HUES48 (cell line): ENCODE measurements at regions not wholly inside any gene's neighbourhood (a gene's known extent, or its start where the extent isn't known, plus 50 kb on each side); places are given as distances from the start of the nearest gene placed in this dataset.

Experiments used
- H3K27ac ChIP-seq: one replicate; pipeline ENCODE4 v1.7.0; 2013; ENCODE audit warnings: low read depth, low read length, inconsistent platforms
- H3K27me3 ChIP-seq: 2 replicates; pipeline ENCODE4 v1.6.1; 2013; ENCODE audit warnings: mild to moderate bottlenecking, low read length; ENCODE audit not compliant: control insufficient read depth, insufficient read depth
- H3K36me3 ChIP-seq: 2 replicates; pipeline ENCODE4 v1.6.1; 2013; ENCODE audit warnings: low read length; ENCODE audit not compliant: control insufficient read depth, insufficient read depth
- H3K4me1 ChIP-seq: 2 replicates; pipeline ENCODE4 v1.6.1; 2013; ENCODE audit warnings: mild to moderate bottlenecking, low read length; ENCODE audit not compliant: control insufficient read depth, insufficient read depth
- H3K4me3 ChIP-seq: 2 replicates; pipeline ENCODE4 v1.5.1; 2013; ENCODE audit warnings: mild to moderate bottlenecking, low read depth, low read length
- H3K9ac ChIP-seq: 2 replicates; pipeline ENCODE4 v1.6.1; 2013; ENCODE audit warnings: mild to moderate bottlenecking, low read depth, low read length, moderate library complexity
- H3K9me3 ChIP-seq: 2 replicates; pipeline ENCODE4 v1.6.1; 2013; ENCODE audit warnings: low read length; ENCODE audit not compliant: control insufficient read depth, insufficient read depth

- Histone ChIP-seq H3K36me3 (no peaks in the 10 kb centered on the region), H3K4me3 (no peak overlapping the region), H3K9ac (no peak overlapping the region), H3K4me1 (no peaks in the 10 kb centered on the region), H3K27me3 (no peaks in the 10 kb centered on the region), H3K9me3 (peaks cover 90% of the 10 kb centered on the region), H3K27ac (no peak overlapping the region)
Measured at GRCh38 chr18:14921547-14921946, 173.6 kb downstream of the ANKRD30B start.

- Histone ChIP-seq H3K27me3 (no peaks in the 10 kb centered on the region), H3K4me3 (no peak overlapping the region), H3K27ac (no peak overlapping the region), H3K9me3 (peaks cover 91% of the 10 kb centered on the region), H3K9ac (no peak overlapping the region), H3K36me3 (no peaks in the 10 kb centered on the region), H3K4me1 (no peaks in the 10 kb centered on the region)
Measured at GRCh38 chr18:14922031-14922430, 174.1 kb downstream of the ANKRD30B start.

- peaks cover 91% of the 10 kb centered on the region for H3K9me3 ChIP-seq
- H3K27ac ChIP-seq, result no peak overlapping the region
- no peaks in the 10 kb centered on the region for H3K27me3 ChIP-seq
- H3K4me1 ChIP-seq, result no peaks in the 10 kb centered on the region
- no peak overlapping the region for H3K9ac ChIP-seq
- no peak overlapping the region for H3K4me3 ChIP-seq
- H3K36me3 ChIP-seq, result no peaks in the 10 kb centered on the region
Measured at GRCh38 chr18:14922965-14923565, 175.1 kb downstream of the ANKRD30B start.

DNA sequence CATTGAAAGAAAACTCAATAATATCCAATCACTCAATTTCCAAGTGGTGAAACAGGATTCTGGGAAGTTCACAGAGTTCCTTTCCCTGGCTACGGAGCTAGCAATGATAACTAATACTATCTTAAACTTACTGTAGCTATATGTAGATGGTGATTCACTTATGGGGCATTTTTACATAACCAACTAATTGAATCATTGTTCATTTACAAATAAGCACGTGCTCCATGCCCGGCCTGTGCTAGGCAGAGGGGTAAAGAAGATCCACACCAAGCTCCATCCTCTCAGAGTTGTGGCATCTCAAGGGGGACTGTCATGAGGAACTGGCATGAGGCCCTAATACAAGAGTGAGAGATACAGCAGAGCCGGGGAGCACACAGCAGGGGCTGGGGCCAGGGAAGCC is 176.3 kb downstream of the ANKRD30B start:
- Histone ChIP-seq H3K9me3 (peaks cover 91% of the 10 kb centered on the region), H3K9ac (no peak overlapping the region), H3K36me3 (no peaks in the 10 kb centered on the region), H3K27me3 (no peaks in the 10 kb centered on the region), H3K4me1 (no peaks in the 10 kb centered on the region), H3K4me3 (no peak overlapping the region; the same call in 1 of the 2 replicates), H3K27ac (no peak overlapping the region)

DNA sequence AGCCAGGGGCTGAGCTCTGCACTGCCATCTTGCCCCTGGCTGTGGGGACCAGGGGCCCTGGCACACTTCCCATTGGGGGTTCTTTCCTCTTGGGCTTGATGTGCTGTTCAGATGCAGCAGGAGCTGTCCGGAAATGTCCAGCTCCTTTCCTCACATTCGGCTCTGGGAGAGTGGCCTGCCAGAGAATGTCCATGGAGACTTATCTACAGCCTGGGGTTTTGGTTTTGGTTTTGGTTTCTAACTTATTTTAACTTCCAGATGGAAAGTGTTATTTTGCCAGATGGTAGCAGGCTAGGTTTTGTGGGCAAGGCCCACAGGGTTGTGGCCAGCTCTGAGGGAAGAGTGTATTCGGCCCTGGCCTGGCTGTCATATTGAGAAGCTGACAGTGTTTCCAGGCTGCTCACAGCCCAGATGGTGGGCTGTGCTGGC is 177.3 kb downstream of the ANKRD30B start:
- H3K4me3 ChIP-seq, result no peak overlapping the region; the same call in 1 of the 2 replicates
- peaks cover 89% of the 10 kb centered on the region for H3K9me3 ChIP-seq
- H3K27ac ChIP-seq, result no peak overlapping the region
- no peaks in the 10 kb centered on the region for H3K36me3 ChIP-seq
- no peaks in the 10 kb centered on the region for H3K4me1 ChIP-seq
- H3K9ac ChIP-seq, result no peak overlapping the region
- H3K27me3 ChIP-seq, result no peaks in the 10 kb centered on the region

- no peak overlapping the region for H3K27ac ChIP-seq
- no peaks in the 10 kb centered on the region for H3K27me3 ChIP-seq
- no peaks in the 10 kb centered on the region for H3K4me1 ChIP-seq
- H3K9ac ChIP-seq, result no peak overlapping the region
- no peak overlapping the region for H3K4me3 ChIP-seq
- peaks cover 93% of the 10 kb centered on the region for H3K9me3 ChIP-seq
- no peaks in the 10 kb centered on the region for H3K36me3 ChIP-seq
Measured at GRCh38 chr18:14927701-14928100, 179.7 kb downstream of the ANKRD30B start.

DNA sequence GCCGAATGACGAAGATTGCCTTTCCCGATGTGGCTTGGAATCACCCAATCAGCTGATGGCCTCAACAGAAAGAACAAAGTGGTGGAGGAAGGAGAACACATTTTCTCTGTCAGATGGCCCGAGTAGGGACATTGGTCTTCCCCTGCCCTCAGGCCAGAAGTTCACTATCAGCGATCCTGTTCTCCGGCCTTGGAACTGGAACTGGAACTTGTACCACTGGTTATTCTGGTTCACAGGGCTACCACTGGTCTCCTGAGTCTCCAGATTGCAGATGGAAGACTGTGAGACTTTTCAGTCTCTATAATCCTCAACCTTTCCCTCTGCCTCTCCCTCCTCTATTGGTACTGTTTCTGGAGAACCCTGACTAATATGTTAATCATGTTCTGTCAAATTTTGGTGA is 180.4 kb downstream of the ANKRD30B start:
- H3K9me3 ChIP-seq, result peaks cover 94% of the 10 kb centered on the region
- H3K27me3 ChIP-seq, result no peaks in the 10 kb centered on the region
- H3K27ac ChIP-seq, result no peak overlapping the region
- no peaks in the 10 kb centered on the region for H3K36me3 ChIP-seq
- H3K9ac ChIP-seq, result no peak overlapping the region
- no peak overlapping the region for H3K4me3 ChIP-seq
- H3K4me1 ChIP-seq, result no peaks in the 10 kb centered on the region

DNA sequence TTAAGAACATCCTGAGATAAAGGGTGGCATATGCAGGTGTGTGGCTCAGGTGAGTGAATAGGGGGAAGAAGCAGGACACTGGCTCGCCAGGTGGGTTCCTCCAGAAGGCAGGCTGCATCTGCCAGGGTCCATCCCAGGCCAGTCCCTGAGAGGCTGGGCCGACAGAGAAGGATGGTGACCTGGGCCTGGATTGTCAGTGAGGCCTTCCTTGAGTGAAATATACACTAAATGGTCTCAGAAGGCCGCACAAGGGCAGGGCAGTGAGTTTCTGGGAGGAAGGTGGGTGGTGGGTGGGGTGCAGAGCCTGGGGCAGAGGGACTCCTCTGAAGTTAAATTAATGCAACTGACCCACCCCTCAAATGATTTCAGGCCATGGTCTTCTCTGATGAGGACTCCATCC is 182.1 kb downstream of the ANKRD30B start:
- Histone ChIP-seq H3K9ac (no peak overlapping the region), H3K4me3 (no peak overlapping the region), H3K36me3 (no peaks in the 10 kb centered on the region), H3K27me3 (no peaks in the 10 kb centered on the region), H3K27ac (no peak overlapping the region), H3K9me3 (peaks cover 92% of the 10 kb centered on the region), H3K4me1 (no peaks in the 10 kb centered on the region)

- no peak overlapping the region for H3K9ac ChIP-seq
- H3K4me1 ChIP-seq, result no peaks in the 10 kb centered on the region
- peaks cover 92% of the 10 kb centered on the region for H3K9me3 ChIP-seq
- no peak overlapping the region for H3K4me3 ChIP-seq
- H3K27me3 ChIP-seq, result no peaks in the 10 kb centered on the region
- H3K27ac ChIP-seq, result no peak overlapping the region
- no peaks in the 10 kb centered on the region for H3K36me3 ChIP-seq
Measured at GRCh38 chr18:14930576-14930975, 182.6 kb downstream of the ANKRD30B start.

- Histone ChIP-seq H3K4me1 (no peaks in the 10 kb centered on the region), H3K9ac (no peak overlapping the region), H3K27me3 (no peaks in the 10 kb centered on the region), H3K27ac (no peak overlapping the region), H3K9me3 (peaks cover 91% of the 10 kb centered on the region), H3K4me3 (no peak overlapping the region), H3K36me3 (no peaks in the 10 kb centered on the region)
Measured at GRCh38 chr18:14933049-14933851, 185.3 kb downstream of the ANKRD30B start.

GRCh38 chr18:14933964-14934363 is 186.0 kb downstream of the ANKRD30B start:
- Histone ChIP-seq H3K4me1 (no peaks in the 10 kb centered on the region), H3K9ac (no peak overlapping the region), H3K27ac (no peak overlapping the region), H3K4me3 (no peak overlapping the region), H3K9me3 (peaks cover 91% of the 10 kb centered on the region), H3K27me3 (no peaks in the 10 kb centered on the region), H3K36me3 (no peaks in the 10 kb centered on the region)
